Activated effector memory CD4-positive, alpha-beta T cell treated with Interleukin-2 at 50 U/mL for 16 hours (primary cell): ENCODE measurements at regions not wholly inside any gene's neighbourhood (a gene's known extent, or its start where the extent isn't known, plus 50 kb on each side); places are given as distances from the start of the nearest gene placed in this dataset.

ENCODE experiments used
- DNase-seq: peaks from one replicate; pipeline ENCODE4 v3.0.0-alpha.2; 2020

GRCh38 chr3:107061466-107061865 is 315.8 kb upstream of the CCDC54 start:
- DNase-seq: no peak

- no peak for DNase-seq
These were observed 314.9 kb upstream of the CCDC54 start for GRCh38 chr3:107062310-107062709.

- no peak for DNase-seq
These were observed 314.5 kb upstream of the CCDC54 start for GRCh38 chr3:107062787-107063186.

GRCh38 chr3:107063351-107063750 is 313.9 kb upstream of the CCDC54 start:
- DNase-seq: no peak

- DNase-seq: no peak
These were observed 312.7 kb upstream of the CCDC54 start for GRCh38 chr3:107064405-107065060.

- no peak for DNase-seq
These were observed 312.0 kb upstream of the CCDC54 start for GRCh38 chr3:107065094-107065861.

GRCh38 chr3:107067421-107067820 is 309.8 kb upstream of the CCDC54 start:
- no peak for DNase-seq

- DNase-seq: no peak
These were observed 308.3 kb upstream of the CCDC54 start for GRCh38 chr3:107068980-107069379.

- DNase-seq: no peak
These were observed 300.3 kb upstream of the CCDC54 start for GRCh38 chr3:107076946-107077345.

- DNase-seq: no peak
These were observed 299.8 kb upstream of the CCDC54 start for GRCh38 chr3:107077391-107077790.

GRCh38 chr3:107082527-107082926 is 294.7 kb upstream of the CCDC54 start:
- DNase-seq: no peak

GRCh38 chr3:107085261-107085660 is 292.0 kb upstream of the CCDC54 start:
- DNase-seq: no peak

GRCh38 chr3:107092121-107092520 is 285.1 kb upstream of the CCDC54 start:
- no peak for DNase-seq

- DNase-seq: no peak
These were observed 278.4 kb upstream of the CCDC54 start for GRCh38 chr3:107098864-107099263.

- DNase-seq: no peak
These were observed 277.1 kb upstream of the CCDC54 start for GRCh38 chr3:107100137-107100536.

- DNase-seq: no peak
These were observed 276.7 kb upstream of the CCDC54 start for GRCh38 chr3:107100573-107100972.

- DNase-seq: no peak
These were observed 273.5 kb upstream of the CCDC54 start for GRCh38 chr3:107103786-107104185.

GRCh38 chr3:107106316-107106715 is 270.9 kb upstream of the CCDC54 start:
- no peak for DNase-seq

- no peak for DNase-seq
These were observed 270.3 kb upstream of the CCDC54 start for GRCh38 chr3:107106907-107107306.

- DNase-seq: no peak
These were observed 266.5 kb upstream of the CCDC54 start for GRCh38 chr3:107110596-107111305.

- no peak for DNase-seq
These were observed 265.4 kb upstream of the CCDC54 start for GRCh38 chr3:107111872-107112271.

GRCh38 chr3:107112356-107112755 is 264.9 kb upstream of the CCDC54 start:
- no peak for DNase-seq

- no peak for DNase-seq
These were observed 261.0 kb upstream of the CCDC54 start for GRCh38 chr3:107116251-107116650.

- no peak for DNase-seq
These were observed 260.1 kb upstream of the CCDC54 start for GRCh38 chr3:107117156-107117555.
